ENCODE measurements at regions not wholly inside any gene's neighbourhood (a gene's known extent, or its start where the extent isn't known, plus 50 kb on each side); places are given as distances from the start of the nearest gene placed in this dataset.

DNA sequence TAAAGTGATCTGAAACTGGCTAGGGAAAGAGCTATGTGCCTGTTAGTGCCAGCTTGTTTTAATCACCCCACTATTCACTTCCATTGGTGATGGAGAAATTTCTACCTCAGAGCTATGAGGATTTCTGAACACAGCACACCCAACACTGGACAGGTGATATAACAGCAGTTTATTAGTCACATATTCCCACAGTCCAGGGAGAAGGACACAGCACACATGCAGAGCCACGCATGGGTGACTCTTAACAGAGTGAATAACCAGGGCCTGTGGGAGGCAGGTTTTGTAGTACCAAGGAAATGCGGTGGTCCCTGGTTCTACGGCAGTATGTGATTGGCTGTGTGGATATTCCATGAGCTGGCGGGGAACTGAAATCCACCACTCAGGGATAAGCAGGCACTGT lies 455.1 kb downstream of the BTG1 start:
- H3K36me3 ChIP-seq: no peaks in the 10 kb centered on the region
- DNase-seq (no peak), ATAC-seq (ENCODE audit: low FRiP score in 2 of 2) (no peak)
- WGBS, 2 donors: 94 to 100% methylated on average over 3 to 4 of the region's 4 CpGs
- H3K4me1 ChIP-seq: no peaks in the 10 kb centered on the region
- H3K27me3 ChIP-seq: no peaks in the 10 kb centered on the region
- H3K27ac ChIP-seq: no peak overlapping the region
- H3K9me3 ChIP-seq: no peaks in the 10 kb centered on the region
- TF ChIP-seq, protein P1, sequence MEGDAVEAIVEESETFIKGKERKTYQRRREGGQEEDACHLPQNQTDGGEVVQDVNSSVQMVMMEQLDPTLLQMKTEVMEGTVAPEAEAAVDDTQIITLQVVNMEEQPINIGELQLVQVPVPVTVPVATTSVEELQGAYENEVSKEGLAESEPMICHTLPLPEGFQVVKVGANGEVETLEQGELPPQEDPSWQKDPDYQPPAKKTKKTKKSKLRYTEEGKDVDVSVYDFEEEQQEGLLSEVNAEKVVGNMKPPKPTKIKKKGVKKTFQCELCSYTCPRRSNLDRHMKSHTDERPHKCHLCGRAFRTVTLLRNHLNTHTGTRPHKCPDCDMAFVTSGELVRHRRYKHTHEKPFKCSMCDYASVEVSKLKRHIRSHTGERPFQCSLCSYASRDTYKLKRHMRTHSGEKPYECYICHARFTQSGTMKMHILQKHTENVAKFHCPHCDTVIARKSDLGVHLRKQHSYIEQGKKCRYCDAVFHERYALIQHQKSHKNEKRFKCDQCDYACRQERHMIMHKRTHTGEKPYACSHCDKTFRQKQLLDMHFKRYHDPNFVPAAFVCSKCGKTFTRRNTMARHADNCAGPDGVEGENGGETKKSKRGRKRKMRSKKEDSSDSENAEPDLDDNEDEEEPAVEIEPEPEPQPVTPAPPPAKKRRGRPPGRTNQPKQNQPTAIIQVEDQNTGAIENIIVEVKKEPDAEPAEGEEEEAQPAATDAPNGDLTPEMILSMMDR (IDR thresholded peaks at IDR 0.05): no peak
- TF ChIP-seq POLR2AphosphoS5 (IDR thresholded peaks at IDR 0.05) (no peak), POLR2A (IDR thresholded peaks at IDR 0.05) (no peak), EP300 (IDR thresholded peaks at IDR 0.05) (no peak)
- no peak overlapping the region for H3K4me3 ChIP-seq

DNA sequence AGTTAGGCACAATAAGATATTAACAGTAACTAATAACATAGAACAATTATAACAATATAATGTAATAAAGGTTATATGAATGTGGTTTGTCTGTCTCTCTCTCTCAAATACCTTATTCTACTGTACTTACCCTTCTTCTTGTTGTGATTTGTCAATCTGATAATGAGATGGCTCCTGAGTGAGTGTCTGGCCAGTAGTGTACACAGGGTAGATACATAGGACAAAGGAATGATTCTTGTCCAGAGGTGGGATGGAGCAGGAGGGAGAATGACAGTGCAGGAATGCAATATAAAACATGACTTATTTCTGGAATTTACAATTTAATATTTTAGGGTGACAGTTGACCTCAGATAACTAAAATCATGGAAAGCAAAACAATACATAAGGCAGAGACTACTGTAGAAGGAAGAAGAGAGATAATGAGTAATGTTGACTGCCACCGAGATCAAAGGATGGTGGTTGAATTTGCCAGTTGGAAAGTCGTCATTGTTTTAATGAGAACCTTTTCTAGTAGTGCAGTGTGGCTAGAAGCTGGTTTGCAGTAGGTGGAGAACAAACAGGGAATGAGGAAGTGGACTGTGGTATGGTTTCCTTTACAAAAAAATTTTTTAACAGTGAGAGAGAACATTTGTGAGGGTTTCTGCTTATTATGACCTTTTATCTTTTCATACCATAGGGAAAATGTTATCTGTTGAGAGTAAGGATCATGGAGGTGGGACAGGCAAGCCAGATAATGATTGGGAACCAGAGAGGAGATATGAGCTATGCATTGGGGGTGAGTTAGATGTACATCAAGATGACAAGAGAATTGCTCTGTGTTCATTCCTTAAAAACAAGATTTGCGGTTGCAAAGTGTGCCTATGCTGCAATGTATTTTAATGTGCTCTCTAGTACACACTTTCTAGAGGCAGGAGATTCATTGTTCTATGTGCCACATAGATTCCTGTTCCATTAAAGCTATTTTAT lies 458.3 kb downstream of the BTG1 start:
- Histone ChIP-seq H3K27me3 (no peaks in the 10 kb centered on the region), H3K4me3 (no peak overlapping the region), H3K4me1 (no peaks in the 10 kb centered on the region), H3K36me3 (no peaks in the 10 kb centered on the region), H3K27ac (no peak overlapping the region), H3K9me3 (no peaks in the 10 kb centered on the region)
- WGBS, 2 donors: 51 to 69% methylated on average over 3 of the region's 3 CpGs
- DNase-seq: no peak
- no peak for ATAC-seq (ENCODE audit: low FRiP score in 2 of 2)
- TF ChIP-seq EP300 (IDR thresholded peaks at IDR 0.05): no peak
- TF ChIP-seq POLR2AphosphoS5 (IDR thresholded peaks at IDR 0.05): no peak

DNA sequence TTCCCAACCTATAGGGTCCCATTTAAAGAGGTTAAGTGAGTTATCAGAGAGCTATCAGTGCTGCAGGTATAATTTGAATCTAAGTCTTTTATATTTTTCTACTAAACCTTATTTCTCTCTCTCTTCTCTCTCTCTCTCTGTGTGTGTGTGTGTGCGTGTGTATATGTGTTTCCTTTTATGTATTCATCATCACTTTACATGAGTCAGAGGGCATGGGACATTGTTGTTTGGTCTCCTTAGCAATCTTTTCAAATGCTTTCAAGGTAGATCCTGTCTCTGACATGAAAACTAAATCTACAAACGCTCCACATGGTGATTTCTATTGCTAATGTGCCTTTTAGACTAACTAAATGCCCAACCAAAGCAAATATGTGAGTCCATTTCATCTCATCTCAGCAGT lies 459.7 kb downstream of the BTG1 start:
- H3K27ac ChIP-seq: no peak overlapping the region
- no peaks in the 10 kb centered on the region for H3K27me3 ChIP-seq
- H3K4me1 ChIP-seq: no peaks in the 10 kb centered on the region
- ATAC-seq (ENCODE audit: low FRiP score in 2 of 2) (no peak), DNase-seq (no peak)
- no peak for TF ChIP-seq EP300 (IDR thresholded peaks at IDR 0.05)
- no peak for TF ChIP-seq POLR2A (IDR thresholded peaks at IDR 0.05)
- TF ChIP-seq, protein P1 (IDR thresholded peaks at IDR 0.05): no peak
- TF ChIP-seq POLR2AphosphoS5 (IDR thresholded peaks at IDR 0.05): no peak
- no peak overlapping the region for H3K4me3 ChIP-seq
- H3K36me3 ChIP-seq: no peaks in the 10 kb centered on the region
- 74 to 87% methylated on average over 2 of the region's 2 CpGs for WGBS, 2 donors
- H3K9me3 ChIP-seq: no peaks in the 10 kb centered on the region

DNA sequence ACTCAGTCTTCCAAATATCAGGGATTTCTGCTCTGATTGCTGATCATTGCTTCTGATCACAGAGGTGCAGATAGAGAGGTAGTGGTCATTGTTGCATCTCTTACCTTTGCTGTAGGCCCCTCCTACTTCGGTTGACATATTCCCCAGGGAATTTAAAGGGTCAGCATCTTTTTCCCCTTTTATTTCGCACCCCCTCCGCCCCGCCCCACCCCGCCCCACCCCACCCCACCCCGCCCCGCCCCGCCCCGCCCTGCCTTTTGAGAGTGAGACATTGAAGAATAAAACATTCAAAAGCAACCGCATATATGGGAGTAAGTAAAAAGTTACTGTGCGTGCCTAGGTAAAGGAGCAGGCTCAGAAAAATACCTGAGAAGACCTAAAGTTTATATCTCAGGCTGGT lies 463.9 kb downstream of the BTG1 start:
- Histone ChIP-seq H3K9me3 (no peaks in the 10 kb centered on the region), H3K36me3 (no peaks in the 10 kb centered on the region), H3K27ac (no peak overlapping the region), H3K4me3 (no peak overlapping the region), H3K27me3 (no peaks in the 10 kb centered on the region), H3K4me1 (no peaks in the 10 kb centered on the region)
- TF ChIP-seq EP300 (IDR thresholded peaks at IDR 0.05): no peak
- no peak for TF ChIP-seq POLR2A (IDR thresholded peaks at IDR 0.05)
- TF ChIP-seq POLR2AphosphoS5 (IDR thresholded peaks at IDR 0.05): no peak
- TF ChIP-seq, protein P1 (IDR thresholded peaks at IDR 0.05): no peak
- 94% methylated on average over 11 of the region's 11 CpGs for WGBS, 2 donors
- ATAC-seq (ENCODE audit: low FRiP score in 2 of 2): no peak
- no peak for DNase-seq

DNA sequence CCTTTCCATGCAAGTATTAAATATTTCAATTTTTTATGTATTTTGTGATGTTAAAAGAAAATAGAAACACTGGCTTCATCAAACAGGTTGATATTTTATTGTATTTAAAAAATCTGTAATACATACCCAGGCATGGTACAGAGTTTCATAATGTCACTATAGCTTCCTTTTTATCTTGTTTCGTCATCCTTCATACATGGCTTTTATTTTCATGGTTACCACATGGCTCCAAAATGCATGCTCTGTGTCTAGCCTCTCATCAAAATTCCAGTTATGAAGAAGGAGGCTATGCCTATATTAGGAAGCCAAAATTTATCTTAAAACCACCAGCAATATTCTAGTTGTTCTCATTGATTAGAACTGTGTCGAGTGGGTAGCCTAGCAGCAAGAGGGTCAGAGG lies 464.8 kb downstream of the BTG1 start:
- WGBS, 2 donors: 92 to 94% methylated on average over 2 of the region's 2 CpGs
- no peaks in the 10 kb centered on the region for H3K27me3 ChIP-seq
- no peak overlapping the region for H3K27ac ChIP-seq
- no peaks in the 10 kb centered on the region for H3K36me3 ChIP-seq
- no peak for TF ChIP-seq EP300 (IDR thresholded peaks at IDR 0.05)
- no peak for TF ChIP-seq POLR2A (IDR thresholded peaks at IDR 0.05)
- no peak for TF ChIP-seq POLR2AphosphoS5 (IDR thresholded peaks at IDR 0.05)
- TF ChIP-seq, protein P1 (IDR thresholded peaks at IDR 0.05): no peak
- H3K9me3 ChIP-seq: no peaks in the 10 kb centered on the region
- ATAC-seq (ENCODE audit: low FRiP score in 2 of 2) (no peak), DNase-seq (no peak)
- H3K4me3 ChIP-seq: no peak overlapping the region
- H3K4me1 ChIP-seq: no peaks in the 10 kb centered on the region
